C4-2B (cell line): ENCODE measurements at regions not wholly inside any gene's neighbourhood (a gene's known extent, or its start where the extent isn't known, plus 50 kb on each side); places are given as distances from the start of the nearest gene placed in this dataset.

ENCODE experiments used
- ZFX ChIP-seq: fragments of 450-650 bp; IDR thresholded peaks from 2 replicates; pipeline ENCODE4 v1.6.1; 2017
- TF ChIP-seq, protein P1 (sequence below): fragments of 450-650 bp; conservative IDR thresholded peaks from 2 replicates; pipeline ENCODE4 v1.5.1; 2017; ENCODE audit warnings: mild to moderate bottlenecking

GRCh38 chr3:72627271-72627670 is 221.0 kb downstream of the SHQ1 start:
- TF ChIP-seq, protein P1, sequence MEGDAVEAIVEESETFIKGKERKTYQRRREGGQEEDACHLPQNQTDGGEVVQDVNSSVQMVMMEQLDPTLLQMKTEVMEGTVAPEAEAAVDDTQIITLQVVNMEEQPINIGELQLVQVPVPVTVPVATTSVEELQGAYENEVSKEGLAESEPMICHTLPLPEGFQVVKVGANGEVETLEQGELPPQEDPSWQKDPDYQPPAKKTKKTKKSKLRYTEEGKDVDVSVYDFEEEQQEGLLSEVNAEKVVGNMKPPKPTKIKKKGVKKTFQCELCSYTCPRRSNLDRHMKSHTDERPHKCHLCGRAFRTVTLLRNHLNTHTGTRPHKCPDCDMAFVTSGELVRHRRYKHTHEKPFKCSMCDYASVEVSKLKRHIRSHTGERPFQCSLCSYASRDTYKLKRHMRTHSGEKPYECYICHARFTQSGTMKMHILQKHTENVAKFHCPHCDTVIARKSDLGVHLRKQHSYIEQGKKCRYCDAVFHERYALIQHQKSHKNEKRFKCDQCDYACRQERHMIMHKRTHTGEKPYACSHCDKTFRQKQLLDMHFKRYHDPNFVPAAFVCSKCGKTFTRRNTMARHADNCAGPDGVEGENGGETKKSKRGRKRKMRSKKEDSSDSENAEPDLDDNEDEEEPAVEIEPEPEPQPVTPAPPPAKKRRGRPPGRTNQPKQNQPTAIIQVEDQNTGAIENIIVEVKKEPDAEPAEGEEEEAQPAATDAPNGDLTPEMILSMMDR = no peak
- no peak for TF ChIP-seq ZFX
